Panc1 (cell line): ENCODE measurements at regions not wholly inside any gene's neighbourhood (a gene's known extent, or its start where the extent isn't known, plus 50 kb on each side); places are given as distances from the start of the nearest gene placed in this dataset.

Source experiments
- ATAC-seq: fragments of 200-7000 bp; cut with Tn5 transposase; 2 replicates; pipeline ENCODE4 v1.9.1; 2020; ENCODE audit warnings: mild to moderate bottlenecking, moderate library complexity
- BruUV-seq: library from RNA; stranded (reverse); fragments of 400-500 nt; replicated peaks from 2 replicates; lab custom pipeline; 2021; lab: Mats Ljungman, UMichigan
- CTCF ChIA-PET: fragments of 300-600 bp; sonication (Branson Sonifier 250); formaldehyde crosslinking; loops from one replicate; lab custom pipeline; 2022; ENCODE audit warnings: antibody characterized with exemption; lab: Charles Lee
- POLR2A ChIA-PET: fragments of 300-600 bp; sonication (Branson Sonifier 250); formaldehyde crosslinking; loops from one replicate; lab custom pipeline; 2022; ENCODE audit warnings: antibody characterized with exemption; lab: Charles Lee
- DNase-seq: peaks from one replicate; pipeline ENCODE4 v3.0.0-alpha.2; 2010; ENCODE audit warnings: low read depth, low spot score
- H3K27ac ChIP-seq: 2 replicates; pipeline ENCODE4 v1.5.1; 2011; ENCODE audit warnings: mild to moderate bottlenecking, low read length, inconsistent platforms
- H3K27me3 ChIP-seq: fragments of 200-500 bp; sonication (Bioruptor generic); 2 replicates; pipeline ENCODE4 v1.6.0; 2014; ENCODE audit warnings: low read length, inconsistent platforms; ENCODE audit not compliant: control insufficient read depth, insufficient read depth
- H3K36me3 ChIP-seq: fragments of 200-500 bp; sonication (Bioruptor generic); 2 replicates; pipeline ENCODE4 v1.5.1; 2014; ENCODE audit warnings: inconsistent platforms, mild to moderate bottlenecking, low read length, moderate library complexity; ENCODE audit not compliant: control insufficient read depth, insufficient read depth
- H3K4me1 ChIP-seq: 2 replicates; pipeline ENCODE4 v1.5.1; 2011; ENCODE audit warnings: inconsistent platforms, mild to moderate bottlenecking, low read length, moderate library complexity; ENCODE audit not compliant: control insufficient read depth, insufficient read depth
- H3K4me3 ChIP-seq, 2 experiments: 2 replicates each; pipeline ENCODE4 v1.5.1; 2011 to 2012; ENCODE audit warnings: low read depth in 2 of 2, low read length in 2 of 2, mild to moderate bottlenecking in 2 of 2, inconsistent platforms in 1 of 2, moderate library complexity in 1 of 2
- H3K9me3 ChIP-seq: fragments of 200-500 bp; sonication (Bioruptor generic); 2 replicates; pipeline ENCODE4 v1.5.1; 2014; ENCODE audit warnings: low read depth, mild to moderate bottlenecking, inconsistent platforms, low read length, moderate library complexity; ENCODE audit not compliant: control insufficient read depth, insufficient read depth
- CTCF ChIP-seq: fragments of 450-650 bp; IDR thresholded peaks from 2 replicates; pipeline ENCODE4 v1.5.1; 2017; ENCODE audit warnings: mild to moderate bottlenecking
- POLR2AphosphoS5 ChIP-seq: IDR thresholded peaks from 2 replicates; pipeline ENCODE4 v1.6.1; 2012; ENCODE audit warnings: mild to moderate bottlenecking, low read depth, low read length, moderate library complexity
- REST ChIP-seq, 2 experiments: IDR thresholded peaks; 2 replicates each; pipeline ENCODE4 v1.6.1; 2011 to 2012; ENCODE audit warnings: low read depth in 2 of 2, control low read depth in 1 of 2, low read length in 1 of 2, mild to moderate bottlenecking in 1 of 2, moderate library complexity in 1 of 2; ENCODE audit not compliant: insufficient read depth in 1 of 2
- SIN3A ChIP-seq: IDR thresholded peaks from 2 replicates; pipeline ENCODE4 v1.6.1; 2012; ENCODE audit warnings: low read depth, mild to moderate bottlenecking, low read length, moderate library complexity, borderline replicate concordance; ENCODE audit not compliant: insufficient read depth
- TCF7L2 ChIP-seq: IDR thresholded peaks from 2 replicates; pipeline ENCODE4 v1.6.1; 2011; ENCODE audit warnings: mild to moderate bottlenecking, low read depth, low read length, inconsistent platforms
- in situ Hi-C: cut with HindIII; loops from 2 replicates; pipeline ENCODE4 v1.10.0; 2016; ENCODE audit warnings: low sequenced_read_pairs, low pct_unique_long_range_greater_than_20kb
- intact Hi-C: fragments of 100-400 bp; cut with micrococcal nuclease; formaldehyde crosslinking; loops from one replicate; pipeline ENCODE4 v1.10.0; 2022; ENCODE audit not compliant: unreplicated experiment

GRCh38 chr22:34972191-34972897 is 93.6 kb upstream of the ISX start:
- BruUV-seq, result no TSS peak
- ATAC-seq (no peak), DNase-seq (no peak)
- in situ Hi-C loops, result no loop called here
- ChIA-PET CTCF (no interaction called here), POLR2A (no interaction called here)
- intact Hi-C loops, result no loop called here
- Histone ChIP-seq H3K36me3 (no peaks in the 10 kb centered on the region), H3K4me3 (no peak overlapping the region), H3K9me3 (no peaks in the 10 kb centered on the region), H3K4me1 (no peaks in the 10 kb centered on the region), H3K27me3 (no peaks in the 10 kb centered on the region), H3K27ac (no peak overlapping the region)
- TF ChIP-seq REST (IDR thresholded peaks at IDR 0.05; ENCODE audit: insufficient read depth in 1 of 2, low read depth in 2 of 2, low read length in 1 of 2), result no peak
- TF ChIP-seq CTCF, result no peak
- no peak for TF ChIP-seq TCF7L2
- no peak for TF ChIP-seq POLR2AphosphoS5
- TF ChIP-seq SIN3A, result no peak

GRCh38 chr22:34973016-34973415 is 92.9 kb upstream of the ISX start:
- ChIA-PET CTCF (no interaction called here), POLR2A (no interaction called here)
- intact Hi-C loops, result no loop called here
- DNase-seq (no peak), ATAC-seq (no peak)
- Histone ChIP-seq H3K27me3 (no peaks in the 10 kb centered on the region), H3K4me1 (no peaks in the 10 kb centered on the region), H3K9me3 (no peaks in the 10 kb centered on the region), H3K36me3 (no peaks in the 10 kb centered on the region), H3K27ac (no peak overlapping the region), H3K4me3 (no peak overlapping the region)
- TF ChIP-seq TCF7L2 (no peak), SIN3A (no peak), REST (IDR thresholded peaks at IDR 0.05; ENCODE audit: insufficient read depth in 1 of 2, low read depth in 2 of 2, low read length in 1 of 2) (no peak), POLR2AphosphoS5 (no peak), CTCF (no peak)
- BruUV-seq, result no TSS peak
- in situ Hi-C loops, result no loop called here
